ENCODE measurements at regions not wholly inside any gene's neighbourhood (a gene's known extent, or its start where the extent isn't known, plus 50 kb on each side); places are given as distances from the start of the nearest gene placed in this dataset.
A peak's percentile ranks its signal among the peaks of the same experiment; 100 is the strongest.

- no peak for DNase-seq
- intact Hi-C loops (cut with DNase I), result loop anchor here (5.0 kb wide), 1 partner anchor 780 kb away; no protein-coding TSS in a partner anchor
These were observed 124.4 kb upstream of the RALGAPA2 start for GRCh38 chr20:20836836-20837235.

- intact Hi-C loops (cut with DNase I), result loop anchor here (5.0 kb wide), 1 partner anchor 781 kb away; no protein-coding TSS in a partner anchor
- DNase-seq, result no peak
These were observed 123.5 kb upstream of the RALGAPA2 start for GRCh38 chr20:20835897-20836296.

- DNase-seq, result no peak
- intact Hi-C loops (cut with DNase I), result no loop called here
These were observed 121.6 kb upstream of the RALGAPA2 start for GRCh38 chr20:20834008-20834407.

GRCh38 chr20:20832715-20833114 lies 120.3 kb upstream of the RALGAPA2 start:
- intact Hi-C loops (cut with DNase I), result no loop called here
- DNase-seq, result no peak

GRCh38 chr20:20831794-20832193 lies 119.3 kb upstream of the RALGAPA2 start:
- no peak for DNase-seq
- intact Hi-C loops (cut with DNase I), result no loop called here

- intact Hi-C loops (cut with DNase I), result loop anchor here (10.0 kb wide), 1 partner anchor 235 kb away; no protein-coding TSS in a partner anchor
- no peak for DNase-seq
These were observed 117.2 kb upstream of the RALGAPA2 start for GRCh38 chr20:20829681-20830080.

- no peak for DNase-seq
- intact Hi-C loops (cut with DNase I), result loop anchor here (10.0 kb wide), 1 partner anchor 233 kb away; no protein-coding TSS in a partner anchor
These were observed 115.7 kb upstream of the RALGAPA2 start for GRCh38 chr20:20827992-20828597.

GRCh38 chr20:20824924-20825584 lies 112.6 kb upstream of the RALGAPA2 start:
- DNase-seq, result peak in 8 of 10 donors; percentile 43 to 91 (median 64)
- intact Hi-C loops (cut with DNase I), result loop anchor here (1.0 to 10.0 kb wide), 3 partner anchors 113 to 230 kb away; partner anchors contain the start of gene RALGAPA2

GRCh38 chr20:20823476-20823881 lies 111.0 kb upstream of the RALGAPA2 start:
- intact Hi-C loops (cut with DNase I), result loop anchor here (5.0 to 10.0 kb wide), 2 partner anchors 111 to 229 kb away; partner anchors contain the start of gene RALGAPA2
- DNase-seq, result peak in 1 of 10 donors; percentile 33

GRCh38 chr20:20821484-20822260 lies 109.2 kb upstream of the RALGAPA2 start:
- intact Hi-C loops (cut with DNase I), result loop anchor here (5.0 to 10.0 kb wide), 2 partner anchors 109 to 227 kb away; partner anchors contain the start of gene RALGAPA2
- DNase-seq, result no peak

GRCh38 chr20:20820785-20821483 lies 108.5 kb upstream of the RALGAPA2 start:
- intact Hi-C loops (cut with DNase I), result loop anchor here (5.0 to 10.0 kb wide), 2 partner anchors 109 to 226 kb away; partner anchors contain the start of gene RALGAPA2
- peak in 2 of 10 donors; percentile 28 for DNase-seq

GRCh38 chr20:20820104-20820503 lies 107.7 kb upstream of the RALGAPA2 start:
- DNase-seq, result peak in 2 of 10 donors; percentile 46 to 55
- intact Hi-C loops (cut with DNase I), result loop anchor here (5.0 to 10.0 kb wide), 2 partner anchors 108 to 225 kb away; partner anchors contain the start of gene RALGAPA2

GRCh38 chr20:20816969-20817755 lies 104.7 kb upstream of the RALGAPA2 start:
- DNase-seq, result no peak
- intact Hi-C loops (cut with DNase I), result no loop called here

- intact Hi-C loops (cut with DNase I), result no loop called here
- no peak for DNase-seq
These were observed 103.4 kb upstream of the RALGAPA2 start for GRCh38 chr20:20815711-20816455.

- intact Hi-C loops (cut with DNase I), result no loop called here
- DNase-seq, result no peak
These were observed 102.2 kb upstream of the RALGAPA2 start for GRCh38 chr20:20814685-20815084.

- DNase-seq, result no peak
- intact Hi-C loops (cut with DNase I), result no loop called here
These were observed 99.7 kb upstream of the RALGAPA2 start for GRCh38 chr20:20812136-20812535.

- DNase-seq, result no peak
- intact Hi-C loops (cut with DNase I), result no loop called here
These were observed 95.6 kb upstream of the RALGAPA2 start for GRCh38 chr20:20808016-20808415.
